ENCODE measurements at regions not wholly inside any gene's neighbourhood (a gene's known extent, or its start where the extent isn't known, plus 50 kb on each side); places are given as distances from the start of the nearest gene placed in this dataset.

DNA sequence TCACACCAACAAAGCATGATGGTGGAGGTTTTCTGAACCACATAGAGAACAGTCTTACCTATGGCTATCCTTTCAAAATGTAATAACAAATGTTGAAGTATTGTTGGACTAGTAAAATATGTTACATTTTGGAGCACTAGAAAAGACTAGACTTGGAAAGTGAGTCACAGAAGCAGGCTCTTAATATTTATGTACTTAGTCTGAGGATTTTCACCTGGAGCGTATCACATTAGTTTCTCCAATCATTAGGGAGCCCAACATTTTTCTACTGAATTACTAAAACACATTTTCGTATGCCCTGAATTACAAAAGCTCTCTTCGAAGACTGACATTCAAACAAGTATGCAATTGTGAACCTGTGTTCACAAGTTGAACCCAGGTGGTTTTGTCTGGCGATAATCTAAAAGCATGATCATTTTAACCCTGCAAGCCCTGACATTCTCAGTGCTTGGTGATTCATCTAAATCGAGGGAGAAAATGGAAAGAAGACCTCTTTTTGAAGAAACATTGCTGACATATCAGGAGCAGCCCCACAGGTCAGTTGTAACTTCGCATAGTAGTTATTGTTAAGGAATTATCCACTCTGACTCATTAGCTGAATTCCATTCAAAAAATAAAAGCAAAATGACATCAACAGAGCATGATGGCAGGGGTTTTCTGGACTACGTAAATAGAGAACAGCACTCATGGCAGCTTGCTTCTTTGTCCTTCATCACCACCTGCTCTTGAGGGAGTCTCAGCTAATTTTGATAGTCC is 679.8 kb upstream of the NECTIN3 start:
- Mint-ChIP-seq H3K27me3 (no peaks in the 10 kb centered on the region), H3K36me3 (ENCODE audit: low read depth) (no peaks in the 10 kb centered on the region), H3K27ac (no peak overlapping the region), H3K9me3 (no peaks in the 10 kb centered on the region), H3K4me3 (no peak overlapping the region), H3K4me1 (no peaks in the 10 kb centered on the region)
- no peak for DNase-seq
- ChIA-PET CTCF (interaction anchor here (1.3 kb wide), 1 partner anchor 77 kb away, joined by 3 read pairs; no protein-coding TSS in a partner anchor), POLR2A (no interaction called here)

DNA sequence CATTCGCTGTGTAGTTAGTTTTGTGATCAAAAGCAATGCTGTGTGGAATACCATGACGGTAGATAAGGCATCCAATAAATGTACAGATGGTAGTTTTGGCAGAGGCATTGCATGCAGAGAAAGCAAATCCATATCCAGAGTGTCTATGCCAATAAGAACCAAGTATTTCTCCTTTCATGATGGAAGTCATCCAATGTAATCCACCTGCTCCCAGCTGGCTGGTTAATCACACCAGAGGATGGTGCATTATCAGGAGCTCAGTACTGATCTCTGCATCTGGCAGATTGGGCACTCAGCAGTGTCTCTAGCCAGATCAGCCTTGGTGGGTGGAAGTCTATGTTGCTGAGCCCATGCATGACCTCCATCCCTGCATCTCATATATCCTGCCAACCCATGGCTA is 677.7 kb upstream of the NECTIN3 start:
- H3K4me3 Mint-ChIP-seq, result no peak overlapping the region
- no peak for DNase-seq
- no peak overlapping the region for H3K27ac Mint-ChIP-seq
- H3K36me3 Mint-ChIP-seq (ENCODE audit: low read depth), result no peaks in the 10 kb centered on the region
- no peaks in the 10 kb centered on the region for H3K27me3 Mint-ChIP-seq
- no peaks in the 10 kb centered on the region for H3K4me1 Mint-ChIP-seq
- POLR2A ChIA-PET, result no interaction called here
- CTCF ChIA-PET, result no interaction called here
- H3K9me3 Mint-ChIP-seq, result no peaks in the 10 kb centered on the region

DNA sequence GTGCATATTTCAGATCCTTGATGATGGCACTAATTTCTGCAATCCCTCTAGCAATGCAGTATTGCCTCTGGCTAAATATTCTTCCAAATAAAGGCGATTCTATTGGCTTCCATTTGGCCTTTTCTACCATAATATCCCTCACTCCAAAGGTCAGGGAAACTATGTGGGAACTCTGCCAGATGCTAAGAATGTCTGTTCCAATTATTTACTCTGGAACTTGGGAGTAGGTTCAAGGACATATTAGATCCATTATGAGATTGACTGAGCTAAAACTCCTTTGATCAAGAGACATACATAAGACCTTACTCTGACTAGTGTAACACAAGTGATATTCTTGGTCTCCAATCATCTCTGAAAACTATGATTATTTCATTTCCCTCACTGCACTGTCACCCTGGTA is 674.5 kb upstream of the NECTIN3 start:
- H3K36me3 Mint-ChIP-seq (ENCODE audit: low read depth), result no peaks in the 10 kb centered on the region
- H3K4me1 Mint-ChIP-seq, result no peaks in the 10 kb centered on the region
- POLR2A ChIA-PET, result no interaction called here
- no peak for DNase-seq
- no peak overlapping the region for H3K4me3 Mint-ChIP-seq
- no peak overlapping the region for H3K27ac Mint-ChIP-seq
- H3K9me3 Mint-ChIP-seq, result no peaks in the 10 kb centered on the region
- CTCF ChIA-PET, result no interaction called here
- peaks cover 2% of the 10 kb centered on the region for H3K27me3 Mint-ChIP-seq

DNA sequence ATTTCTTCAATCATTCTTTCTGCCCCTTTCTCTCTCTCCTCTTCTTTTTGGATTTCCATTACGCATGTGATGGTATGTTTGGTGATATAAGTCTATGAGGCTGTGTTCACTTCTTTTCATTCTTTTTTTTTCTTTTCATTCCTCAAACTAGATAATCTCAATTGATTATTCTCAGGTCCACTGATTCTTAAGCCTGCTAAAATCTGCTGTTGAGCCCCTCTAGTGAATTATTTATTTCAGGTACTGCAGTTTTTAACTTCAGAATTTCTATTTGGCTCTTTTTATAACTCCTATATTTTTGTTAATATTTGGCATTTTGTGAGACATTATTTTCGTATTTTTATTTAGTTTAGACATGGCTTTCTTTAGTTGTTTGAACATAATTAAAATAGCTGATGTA is 671.3 kb upstream of the NECTIN3 start:
- Mint-ChIP-seq H3K4me3 (no peak overlapping the region), H3K9me3 (no peaks in the 10 kb centered on the region), H3K27ac (no peak overlapping the region), H3K36me3 (ENCODE audit: low read depth) (no peaks in the 10 kb centered on the region), H3K27me3 (peaks cover 2% of the 10 kb centered on the region), H3K4me1 (no peaks in the 10 kb centered on the region)
- CTCF ChIA-PET, result no interaction called here
- DNase-seq, result no peak
- POLR2A ChIA-PET, result no interaction called here

DNA sequence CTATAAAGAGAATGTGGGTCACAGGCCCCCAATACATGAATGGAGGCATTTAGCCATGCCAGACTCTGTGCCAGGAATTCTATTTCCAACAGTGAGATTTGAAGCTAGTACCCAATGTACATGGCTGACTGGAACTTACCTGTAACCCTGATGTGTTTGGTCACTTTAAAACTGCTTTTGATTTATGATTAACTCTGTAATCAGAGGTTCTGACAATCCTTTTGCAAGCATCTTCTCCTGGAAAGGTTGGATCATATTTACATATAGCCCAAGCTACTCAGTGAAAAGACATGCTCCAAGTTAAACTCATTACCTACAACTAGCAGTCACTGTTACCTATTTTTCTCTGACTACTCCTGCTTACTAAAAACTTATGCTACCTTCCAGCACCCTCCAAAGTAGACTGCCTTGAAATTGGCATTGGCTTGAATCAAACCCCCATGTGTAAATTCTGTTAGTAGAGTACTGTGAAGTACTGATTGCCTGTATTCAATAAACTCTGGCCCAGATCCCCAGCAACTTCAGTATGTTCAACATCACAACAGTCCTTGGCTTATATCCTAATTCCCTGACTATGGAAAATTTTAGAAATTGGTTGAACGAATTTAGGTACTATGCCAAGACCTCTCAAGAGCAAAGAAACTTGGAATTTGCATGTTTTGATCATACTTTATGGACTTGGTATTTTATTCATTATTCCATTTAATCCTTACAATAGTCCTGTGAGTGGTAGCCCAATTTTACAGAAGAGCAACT is 665.6 kb upstream of the NECTIN3 start:
- Mint-ChIP-seq H3K4me3 (no peak overlapping the region), H3K4me1 (no peaks in the 10 kb centered on the region), H3K36me3 (ENCODE audit: low read depth) (no peaks in the 10 kb centered on the region), H3K27ac (no peak overlapping the region), H3K27me3 (no peaks in the 10 kb centered on the region), H3K9me3 (no peaks in the 10 kb centered on the region)
- no peak for DNase-seq
- POLR2A ChIA-PET, result no interaction called here
- CTCF ChIA-PET, result no interaction called here

DNA sequence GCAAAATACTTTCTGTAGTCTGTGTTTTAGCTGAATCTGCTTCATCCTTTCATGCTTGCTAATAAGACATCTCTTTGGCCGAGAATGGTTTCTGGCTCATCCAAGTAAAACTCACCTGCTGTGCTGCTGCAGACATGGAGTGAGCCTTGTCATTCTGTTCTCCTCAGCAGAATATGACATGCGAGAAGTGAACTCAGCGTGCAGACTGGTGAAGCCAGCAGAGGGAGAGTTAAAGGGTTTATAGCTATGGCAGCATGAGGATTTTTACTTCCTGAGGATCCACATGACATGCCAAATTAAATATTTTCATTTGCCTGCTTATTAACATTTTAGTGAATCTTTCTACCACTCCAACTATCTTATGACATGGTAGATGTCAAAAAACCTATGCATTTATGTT is 658.4 kb upstream of the NECTIN3 start:
- CTCF ChIA-PET, result no interaction called here
- Mint-ChIP-seq H3K4me1 (no peaks in the 10 kb centered on the region), H3K27ac (no peak overlapping the region), H3K27me3 (no peaks in the 10 kb centered on the region), H3K4me3 (no peak overlapping the region), H3K36me3 (ENCODE audit: low read depth) (no peaks in the 10 kb centered on the region), H3K9me3 (no peaks in the 10 kb centered on the region)
- DNase-seq, result no peak
- POLR2A ChIA-PET, result no interaction called here

DNA sequence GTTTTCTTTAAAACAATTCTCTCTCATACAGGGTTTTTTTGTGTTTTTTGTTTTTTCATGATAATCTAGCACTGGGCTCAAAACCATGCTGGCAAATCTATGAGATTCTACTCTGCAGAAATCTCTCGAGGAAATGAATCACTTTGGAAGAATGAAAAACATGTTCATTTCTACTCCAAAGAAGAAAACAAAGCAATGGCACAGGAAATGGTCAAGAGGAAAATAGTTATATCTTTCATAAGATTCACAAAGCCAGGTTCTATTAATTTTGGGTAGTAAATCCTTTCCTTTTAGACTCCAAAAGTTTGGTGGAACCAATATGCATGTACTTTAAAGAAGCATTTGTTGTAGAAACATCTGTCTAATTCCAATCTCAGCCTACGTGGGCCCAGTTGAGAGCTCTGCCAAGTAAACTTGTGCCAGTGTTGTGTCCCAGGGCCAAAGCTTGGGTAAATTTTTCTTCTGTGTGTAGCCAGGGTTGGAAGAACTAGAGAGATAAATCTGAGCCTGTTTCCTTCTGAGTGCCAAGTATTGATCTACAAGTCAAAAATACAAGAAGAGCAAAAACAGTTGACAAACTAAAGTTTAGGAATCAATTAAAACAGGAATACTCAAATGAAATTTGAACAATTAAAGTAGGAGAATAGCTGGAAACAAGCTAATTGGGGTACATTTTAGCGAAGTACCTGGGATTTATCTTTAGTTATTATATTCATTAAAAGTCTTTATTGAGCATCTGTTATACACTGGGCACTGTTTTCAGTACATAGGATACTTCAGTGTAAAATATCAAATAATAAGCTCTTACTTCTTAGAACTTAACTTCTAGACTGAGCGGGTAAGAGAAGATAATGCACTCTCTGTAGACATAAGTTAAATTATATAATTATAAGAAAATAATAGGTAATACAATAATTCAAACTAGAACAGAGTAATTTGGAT is 657.5 kb upstream of the NECTIN3 start:
- H3K9me3 Mint-ChIP-seq, result no peaks in the 10 kb centered on the region
- DNase-seq, result no peak
- CTCF ChIA-PET, result no interaction called here
- no peaks in the 10 kb centered on the region for H3K36me3 Mint-ChIP-seq (ENCODE audit: low read depth)
- no peak overlapping the region for H3K27ac Mint-ChIP-seq
- H3K27me3 Mint-ChIP-seq, result no peaks in the 10 kb centered on the region
- H3K4me1 Mint-ChIP-seq, result no peaks in the 10 kb centered on the region
- no peak overlapping the region for H3K4me3 Mint-ChIP-seq
- POLR2A ChIA-PET, result no interaction called here

DNA sequence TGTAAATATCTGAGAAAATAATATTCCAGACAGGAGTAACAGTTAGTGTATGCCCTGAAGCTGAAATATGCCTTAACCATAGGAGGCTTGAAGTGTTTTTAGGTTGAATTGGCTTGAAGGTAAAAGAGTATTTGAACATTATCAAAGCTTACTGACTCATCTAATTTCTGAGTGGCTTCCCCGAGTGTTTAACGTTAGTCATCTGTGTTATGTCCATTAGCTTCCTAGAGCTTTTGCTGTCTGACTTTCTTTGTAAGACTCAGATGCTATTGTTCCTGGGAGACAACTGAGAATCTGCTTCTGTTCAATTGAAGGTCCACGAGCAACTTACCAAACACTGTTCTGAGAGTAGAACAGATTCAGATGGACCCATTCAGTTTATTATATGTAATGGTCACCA is 656.8 kb upstream of the NECTIN3 start:
- ChIA-PET POLR2A (no interaction called here), CTCF (no interaction called here)
- Mint-ChIP-seq H3K4me3 (no peak overlapping the region), H3K27ac (no peak overlapping the region), H3K36me3 (ENCODE audit: low read depth) (no peaks in the 10 kb centered on the region), H3K9me3 (no peaks in the 10 kb centered on the region), H3K4me1 (no peaks in the 10 kb centered on the region), H3K27me3 (no peaks in the 10 kb centered on the region)
- DNase-seq, result no peak

DNA sequence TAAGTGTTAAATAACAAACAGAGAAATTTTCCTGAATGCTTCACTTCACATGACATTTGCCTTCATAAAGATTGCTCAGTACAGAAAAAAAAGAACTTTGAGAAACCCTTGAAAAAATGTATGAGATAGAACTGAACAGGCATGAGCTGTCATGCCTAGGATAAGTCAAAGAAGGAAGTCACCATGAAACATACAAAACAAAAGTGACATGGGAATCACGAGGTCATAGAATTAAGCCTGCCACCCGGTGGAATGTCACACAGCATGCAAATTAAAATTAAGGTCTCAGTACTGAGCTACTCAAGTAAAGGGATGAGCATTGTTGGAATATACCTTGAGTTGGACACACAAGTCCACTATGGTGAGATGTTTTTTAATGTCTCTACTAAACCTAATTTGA is 652.5 kb upstream of the NECTIN3 start:
- Mint-ChIP-seq H3K9me3 (no peaks in the 10 kb centered on the region), H3K4me3 (no peak overlapping the region), H3K27ac (no peak overlapping the region), H3K36me3 (ENCODE audit: low read depth) (no peaks in the 10 kb centered on the region), H3K27me3 (no peaks in the 10 kb centered on the region), H3K4me1 (no peaks in the 10 kb centered on the region)
- DNase-seq, result no peak
- CTCF ChIA-PET, result no interaction called here
- POLR2A ChIA-PET, result no interaction called here

DNA sequence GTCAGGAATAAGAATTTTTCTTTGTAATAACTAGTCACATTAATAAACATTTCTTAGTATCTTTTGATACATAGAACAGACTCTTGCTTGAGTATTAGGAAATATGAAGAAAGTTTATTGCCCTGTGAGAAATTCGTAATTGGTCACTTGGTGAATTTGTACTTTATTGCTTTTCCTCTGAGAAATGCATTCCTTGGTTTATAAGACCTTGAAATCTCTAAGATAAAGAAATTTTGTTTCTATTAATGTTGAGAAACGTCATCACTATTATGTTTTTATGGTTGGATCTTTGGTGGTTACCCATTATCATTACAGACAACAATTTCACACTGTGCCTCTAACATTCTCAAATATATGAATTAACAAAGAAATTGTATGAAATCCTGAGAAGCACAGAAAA is 652.0 kb upstream of the NECTIN3 start:
- Mint-ChIP-seq H3K4me1 (no peaks in the 10 kb centered on the region), H3K27me3 (no peaks in the 10 kb centered on the region), H3K27ac (no peak overlapping the region), H3K36me3 (ENCODE audit: low read depth) (no peaks in the 10 kb centered on the region), H3K4me3 (no peak overlapping the region), H3K9me3 (no peaks in the 10 kb centered on the region)
- POLR2A ChIA-PET, result no interaction called here
- no peak for DNase-seq
- CTCF ChIA-PET, result no interaction called here

DNA sequence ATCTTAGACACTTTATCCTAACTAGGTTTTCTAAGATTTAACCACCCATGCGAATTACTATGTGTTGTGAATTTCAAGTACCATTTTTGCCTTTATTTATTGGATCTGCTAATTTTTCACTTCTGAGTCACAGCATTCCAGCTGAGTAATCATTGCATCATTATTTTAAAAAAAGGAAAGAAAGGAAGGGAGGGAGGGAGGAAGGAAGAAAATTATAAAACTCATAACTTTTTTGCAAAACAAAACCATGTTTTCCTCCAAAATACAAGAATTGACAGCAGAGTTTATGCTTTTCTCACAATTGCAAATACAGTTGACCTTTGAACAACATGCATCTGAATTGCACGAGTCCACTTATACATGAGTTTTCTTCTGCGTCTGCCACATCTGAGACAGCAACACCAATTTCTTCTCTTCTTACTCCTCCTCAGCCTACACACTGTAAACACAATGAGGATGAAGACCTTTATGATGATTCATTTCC is 651.4 kb upstream of the NECTIN3 start:
- Mint-ChIP-seq H3K4me3 (no peak overlapping the region), H3K36me3 (ENCODE audit: low read depth) (no peaks in the 10 kb centered on the region), H3K9me3 (no peaks in the 10 kb centered on the region), H3K27me3 (no peaks in the 10 kb centered on the region), H3K27ac (no peak overlapping the region), H3K4me1 (no peaks in the 10 kb centered on the region)
- CTCF ChIA-PET, result no interaction called here
- DNase-seq, result no peak
- POLR2A ChIA-PET, result no interaction called here

DNA sequence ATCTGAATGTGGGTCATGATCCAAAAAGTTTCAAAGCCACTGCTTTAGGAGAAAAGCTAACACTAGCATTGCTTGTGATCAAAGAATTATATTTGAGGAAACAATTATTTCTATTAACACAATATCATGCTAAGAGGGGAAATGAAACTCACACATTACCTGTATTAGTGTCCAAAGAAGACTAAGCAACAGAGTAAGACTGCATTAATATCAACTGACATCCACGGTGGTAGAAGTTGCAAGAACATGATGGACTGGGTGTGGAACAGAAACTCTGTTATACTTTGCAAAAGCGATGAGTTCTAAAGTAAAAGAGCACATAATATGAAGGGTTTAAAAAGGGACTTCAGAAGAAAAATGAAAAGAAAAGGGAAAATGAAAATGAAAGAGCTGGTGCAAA is 648.3 kb upstream of the NECTIN3 start:
- H3K27me3 Mint-ChIP-seq, result no peaks in the 10 kb centered on the region
- no peaks in the 10 kb centered on the region for H3K36me3 Mint-ChIP-seq (ENCODE audit: low read depth)
- no peaks in the 10 kb centered on the region for H3K4me1 Mint-ChIP-seq
- no peak overlapping the region for H3K27ac Mint-ChIP-seq
- H3K9me3 Mint-ChIP-seq, result no peaks in the 10 kb centered on the region
- ChIA-PET CTCF (no interaction called here), POLR2A (no interaction called here)
- no peak for DNase-seq
- no peak overlapping the region for H3K4me3 Mint-ChIP-seq

DNA sequence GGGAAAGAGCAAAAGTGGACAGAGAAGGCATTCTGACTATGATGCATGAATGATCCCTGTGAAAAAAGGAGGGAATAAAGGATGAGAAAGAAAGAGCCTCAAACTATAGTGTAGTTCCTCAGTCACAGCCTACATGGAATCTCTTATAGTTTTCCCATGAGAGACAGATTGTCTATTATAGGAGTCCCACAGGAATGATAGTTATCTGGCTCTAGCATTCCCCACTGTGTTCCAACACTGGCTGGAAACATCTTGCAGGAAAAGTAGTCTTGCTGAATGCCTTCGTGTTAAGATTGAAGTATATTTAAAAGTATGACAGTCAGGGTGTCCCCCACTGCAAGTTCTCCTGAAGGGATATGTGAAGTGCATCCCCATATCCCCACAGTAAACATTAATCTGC is 641.5 kb upstream of the NECTIN3 start:
- no peak overlapping the region for H3K27ac Mint-ChIP-seq
- H3K9me3 Mint-ChIP-seq, result no peaks in the 10 kb centered on the region
- DNase-seq, result no peak
- POLR2A ChIA-PET, result no interaction called here
- CTCF ChIA-PET, result no interaction called here
- no peaks in the 10 kb centered on the region for H3K4me1 Mint-ChIP-seq
- no peak overlapping the region for H3K4me3 Mint-ChIP-seq
- no peaks in the 10 kb centered on the region for H3K27me3 Mint-ChIP-seq
- H3K36me3 Mint-ChIP-seq (ENCODE audit: low read depth), result no peaks in the 10 kb centered on the region

Measured in activated CD4-positive, alpha-beta memory T cell treated with anti-CD3 and anti-CD28 coated beads, Interleukin-2, amount 10 ng/mL, durations not matched to agents 7 days and 5 days (primary cell).